ENCODE measurements at regions not wholly inside any gene's neighbourhood (a gene's known extent, or its start where the extent isn't known, plus 50 kb on each side); places are given as distances from the start of the nearest gene placed in this dataset.

DNA sequence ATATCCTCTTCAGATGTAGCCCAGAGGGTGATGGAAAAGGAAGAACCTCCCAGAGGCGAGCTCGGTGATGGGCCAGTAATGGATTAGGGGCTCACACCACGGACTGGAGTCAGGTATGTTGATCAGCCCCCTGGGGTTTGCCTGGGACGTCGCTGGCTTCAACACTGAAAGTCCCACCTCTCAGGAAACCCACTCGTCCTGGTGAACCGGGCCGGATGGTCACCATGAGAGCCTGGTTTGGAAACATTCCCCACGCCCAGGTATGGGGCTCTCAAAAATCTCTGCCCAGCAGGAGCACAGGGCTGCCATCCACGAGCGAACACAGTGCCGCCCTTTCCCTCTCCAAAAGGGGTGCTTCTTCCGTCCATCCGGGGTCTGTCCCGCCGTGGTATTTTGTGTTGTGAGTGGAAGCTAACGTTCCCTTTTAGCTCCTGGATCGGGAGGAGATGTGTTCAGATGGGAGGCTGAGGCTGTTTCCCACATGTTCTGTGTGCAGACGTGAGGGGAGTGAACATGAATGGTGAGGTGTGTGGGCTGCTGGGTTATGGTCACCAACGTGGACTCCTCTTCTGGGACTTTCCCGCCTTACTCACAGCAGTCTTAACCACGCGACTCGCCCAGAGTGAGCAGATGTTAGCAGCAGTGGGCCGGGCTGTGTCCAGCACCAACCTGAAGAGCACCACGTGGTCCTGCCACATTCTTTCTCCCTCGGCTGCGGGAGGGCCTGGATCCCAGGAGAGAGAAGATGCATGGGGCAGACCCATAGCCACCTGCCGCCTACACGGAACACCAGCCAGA lies 139.2 kb downstream of the KIF26A start:
- peak in 1 of 2 experiments; percentile 24 for DNase-seq

DNA sequence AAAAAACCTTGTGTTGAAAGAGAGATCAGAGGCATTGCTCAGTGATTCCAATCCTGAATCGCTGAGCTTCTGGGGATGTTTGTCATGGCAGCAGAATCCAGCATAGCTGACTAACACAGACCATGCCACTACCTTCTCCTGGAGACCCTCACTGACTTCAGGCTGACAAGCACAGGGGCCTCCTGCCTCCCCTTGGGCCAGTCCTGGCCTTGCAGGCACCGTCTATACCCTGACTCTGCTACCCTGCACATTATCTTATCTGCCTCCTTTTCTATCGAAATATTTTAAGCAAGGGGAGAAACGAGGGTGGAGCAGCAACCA lies 139.8 kb downstream of the KIF26A start:
- DNase-seq = no peak

DNA sequence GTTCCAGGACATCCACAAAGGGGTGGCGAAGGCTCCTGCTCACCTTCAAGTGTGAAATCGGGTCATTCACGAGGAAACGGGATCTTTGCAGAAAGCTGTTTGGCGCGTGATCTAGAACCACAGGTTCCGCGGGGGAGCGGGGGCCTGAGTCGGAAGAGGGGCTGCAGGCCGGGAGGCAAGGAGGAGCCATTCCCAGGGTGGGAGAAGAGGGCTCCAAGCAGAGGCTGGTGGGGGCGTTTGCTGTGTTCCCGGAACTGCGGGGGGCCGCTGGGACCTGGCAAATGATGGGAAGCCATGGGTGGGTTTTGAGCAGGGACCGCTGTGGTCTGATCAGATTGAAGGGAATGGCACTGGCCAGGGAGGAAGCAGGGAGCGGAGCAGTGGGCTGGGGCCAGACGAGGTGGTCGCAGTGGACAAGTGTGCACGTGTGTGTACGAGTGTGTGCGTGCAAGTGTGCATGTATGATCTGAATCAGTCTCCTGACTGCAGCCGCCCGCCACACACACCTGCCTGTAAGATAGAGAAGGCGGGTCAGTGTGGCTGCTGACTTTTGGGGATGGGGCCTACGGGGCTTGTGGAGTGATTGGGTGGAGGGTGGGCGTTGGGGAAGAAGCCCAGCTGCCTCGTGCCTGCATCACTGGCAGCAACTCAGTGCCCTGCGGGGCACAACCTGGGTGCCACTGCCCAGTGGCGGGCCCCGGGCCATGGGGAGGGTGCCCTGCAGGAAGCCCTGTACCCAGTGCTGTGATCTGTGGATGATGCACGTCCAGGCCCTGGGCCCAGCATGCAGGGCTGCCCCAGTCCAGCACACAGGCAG lies 141.9 kb downstream of the KIF26A start:
- DNase-seq = no peak

DNA sequence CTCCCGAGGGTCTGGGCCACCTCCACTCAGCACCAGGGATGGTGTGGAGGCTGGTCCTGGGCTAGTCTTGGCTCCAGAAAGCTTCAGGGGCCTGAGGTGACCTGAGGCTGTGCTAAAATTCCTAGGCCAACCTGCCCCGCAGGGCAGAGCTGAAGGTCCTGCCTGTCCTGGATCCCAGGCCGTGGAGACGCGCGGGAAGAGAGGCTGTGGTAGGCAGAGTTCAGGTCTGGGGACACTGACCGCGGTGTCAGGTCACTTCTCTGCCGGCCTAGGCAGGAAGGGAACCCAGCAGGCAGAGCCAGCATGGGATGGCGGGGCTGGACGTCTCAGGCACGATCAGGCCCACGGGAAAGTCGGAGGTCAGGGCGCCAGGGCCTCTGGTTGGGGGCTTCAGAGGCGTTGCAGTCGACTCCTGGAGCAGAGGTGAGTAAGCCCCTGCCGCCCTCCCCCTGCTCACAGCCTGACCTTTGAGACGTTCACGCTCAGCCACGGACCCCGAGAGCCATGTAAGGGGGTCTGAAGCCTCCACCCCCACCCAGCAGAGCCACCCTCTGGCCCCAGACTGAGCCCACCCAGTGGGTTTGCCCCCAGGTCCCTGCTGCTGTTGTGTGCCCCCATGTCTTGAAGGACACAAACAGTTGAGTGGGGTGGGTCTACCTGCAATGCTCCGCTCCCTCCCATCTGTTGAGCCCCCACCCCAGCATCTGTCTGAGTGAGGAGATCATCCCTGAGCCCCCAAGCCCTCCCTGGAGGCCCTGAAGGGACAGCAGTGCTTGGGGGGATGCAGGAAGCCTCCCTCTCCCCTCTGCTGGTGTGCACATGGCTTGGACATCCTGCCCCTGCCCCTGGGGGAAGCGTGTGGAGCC lies 142.7 kb downstream of the KIF26A start:
- peak; percentile 17 to 61 for DNase-seq

DNA sequence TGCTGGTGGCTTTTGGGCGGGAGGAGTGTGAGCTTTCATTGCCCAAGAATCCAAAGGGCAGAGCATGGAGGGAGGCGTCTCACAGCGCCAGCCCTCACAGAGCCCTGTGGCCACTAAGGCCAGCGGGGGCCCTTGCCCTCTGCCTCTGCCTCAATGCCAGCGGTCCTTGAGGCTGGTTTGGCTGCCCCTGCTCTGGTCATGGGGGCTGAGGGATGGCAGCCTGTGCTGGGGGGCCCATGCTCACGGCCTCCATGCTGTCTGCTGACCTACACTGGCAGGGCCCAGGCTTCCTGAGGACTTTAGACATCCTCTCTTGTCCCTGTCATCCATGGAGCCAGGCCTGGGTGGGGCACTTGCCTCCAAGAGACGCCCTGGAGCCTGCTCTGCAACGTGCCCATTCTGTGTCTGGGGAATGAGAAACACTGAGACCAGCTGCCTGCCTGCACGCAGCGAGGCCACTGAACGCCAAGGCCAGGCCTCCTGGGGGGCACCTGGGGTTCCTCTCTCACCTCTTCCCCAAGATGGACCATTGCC lies 143.4 kb downstream of the KIF26A start:
- DNase-seq = no peak

DNA sequence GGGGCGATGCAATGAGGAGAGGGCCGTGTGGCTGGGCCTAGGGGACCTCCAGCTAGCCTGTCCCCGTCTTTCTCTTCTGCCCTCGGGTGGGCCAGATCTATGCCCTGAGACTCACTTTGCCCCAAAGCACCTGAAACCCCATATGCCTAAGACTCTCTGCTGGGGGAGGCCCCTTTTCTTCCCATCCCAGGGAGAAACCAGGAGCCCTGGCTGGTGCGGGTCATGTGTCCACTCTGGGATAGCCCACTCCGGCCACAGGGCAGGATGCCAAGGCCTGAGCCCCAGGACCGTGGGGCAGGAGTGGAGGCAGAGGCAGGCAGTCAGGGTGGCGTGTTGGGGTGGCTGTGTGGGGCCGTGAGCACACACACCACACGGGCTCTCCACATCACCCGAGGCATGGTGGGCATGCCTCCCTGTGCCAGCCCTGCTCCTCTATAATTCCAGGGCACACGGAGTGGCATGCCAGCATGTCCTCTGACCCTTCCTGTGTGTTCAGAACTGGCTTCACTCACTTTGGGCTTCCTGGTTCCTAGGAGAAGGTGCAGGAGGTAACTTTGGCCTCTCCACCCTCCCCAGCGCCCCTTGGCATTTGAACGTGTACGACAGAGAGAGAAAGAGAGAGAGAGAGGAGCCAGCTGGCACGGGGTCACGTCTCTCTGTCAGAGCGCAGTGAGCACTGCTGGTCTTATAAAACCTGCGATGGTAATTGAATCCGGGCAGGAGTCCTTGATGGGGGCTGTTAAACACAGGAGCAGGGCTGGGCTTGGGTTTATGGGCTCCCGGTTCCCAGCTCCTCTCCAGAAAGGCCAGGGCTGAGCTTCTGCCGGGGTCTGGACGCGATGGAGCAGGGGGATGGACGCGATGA lies 144.2 kb downstream of the KIF26A start:
- peak; percentile 80 to 91 for DNase-seq

DNA sequence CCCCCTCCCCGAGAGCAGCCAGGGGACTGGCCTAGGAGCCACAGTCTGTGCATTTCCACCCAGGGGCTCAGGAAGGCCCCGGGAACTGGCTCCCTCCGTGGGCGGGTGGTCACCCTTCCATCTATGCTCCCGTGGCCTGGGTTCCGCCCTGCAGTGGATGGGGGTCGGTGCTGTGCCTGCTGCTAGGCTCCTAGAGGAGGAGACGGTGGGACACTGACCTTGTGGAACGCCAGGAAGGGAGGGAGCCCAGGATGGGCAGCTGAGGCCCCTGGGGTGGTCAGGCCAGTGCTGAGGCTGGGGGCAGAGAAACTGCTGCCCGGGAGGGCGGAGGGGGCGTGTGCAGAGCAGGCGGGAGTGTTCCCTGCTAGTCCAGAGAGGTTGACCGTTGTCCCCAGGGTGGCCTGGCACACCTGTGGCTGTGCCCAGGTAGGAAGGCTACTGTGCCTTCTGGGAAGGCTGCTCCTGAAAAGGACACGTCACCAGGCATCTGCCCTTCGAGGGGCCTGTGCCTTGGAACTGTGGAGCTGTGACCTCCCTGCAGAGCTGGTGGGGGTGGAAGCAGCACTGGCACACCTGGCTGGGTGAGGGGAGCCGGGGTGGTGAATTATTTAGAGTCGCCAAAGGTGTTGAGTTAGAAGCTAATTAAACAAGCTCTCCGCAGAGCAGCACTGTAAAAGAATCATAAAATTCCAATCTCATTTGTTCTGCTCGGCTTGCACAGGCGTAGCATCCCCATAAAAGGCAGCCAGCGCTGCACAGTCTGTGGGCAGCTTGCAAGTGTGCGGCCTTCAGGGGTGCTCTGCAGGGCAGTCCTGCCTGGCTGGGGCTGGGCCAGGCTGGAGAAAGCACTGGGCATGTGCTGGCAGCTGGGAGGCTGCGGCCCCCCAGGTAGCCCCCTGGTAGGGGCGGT lies 145.1 kb downstream of the KIF26A start:
- peak in 1 of 2 experiments; percentile 47 for DNase-seq

DNA sequence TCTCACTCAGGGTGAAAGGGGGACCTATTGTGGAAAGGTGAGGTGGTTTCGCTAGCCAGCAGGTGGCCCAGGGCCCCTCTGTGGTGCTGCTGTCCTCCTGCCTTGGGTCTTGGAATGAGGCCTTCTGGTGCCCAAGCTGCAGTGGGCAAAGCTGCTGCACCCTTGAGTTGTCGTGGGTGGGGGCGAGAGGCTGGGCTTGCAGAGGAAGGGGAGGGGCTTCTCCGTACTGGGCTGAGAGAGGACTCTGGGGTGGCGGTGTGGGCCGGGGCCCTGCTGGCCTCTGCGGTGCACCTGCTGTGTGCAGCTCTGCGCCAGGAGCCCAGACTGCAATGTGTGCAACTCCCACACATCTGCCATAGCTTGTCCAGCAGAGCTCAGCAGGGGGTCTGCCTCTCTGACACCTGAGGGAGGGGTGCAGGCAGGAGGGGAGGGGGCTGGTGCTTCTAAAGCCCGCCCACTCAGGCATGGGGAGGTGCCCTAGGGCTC lies 145.8 kb downstream of the KIF26A start:
- DNase-seq = peak; percentile 50 to 85

DNA sequence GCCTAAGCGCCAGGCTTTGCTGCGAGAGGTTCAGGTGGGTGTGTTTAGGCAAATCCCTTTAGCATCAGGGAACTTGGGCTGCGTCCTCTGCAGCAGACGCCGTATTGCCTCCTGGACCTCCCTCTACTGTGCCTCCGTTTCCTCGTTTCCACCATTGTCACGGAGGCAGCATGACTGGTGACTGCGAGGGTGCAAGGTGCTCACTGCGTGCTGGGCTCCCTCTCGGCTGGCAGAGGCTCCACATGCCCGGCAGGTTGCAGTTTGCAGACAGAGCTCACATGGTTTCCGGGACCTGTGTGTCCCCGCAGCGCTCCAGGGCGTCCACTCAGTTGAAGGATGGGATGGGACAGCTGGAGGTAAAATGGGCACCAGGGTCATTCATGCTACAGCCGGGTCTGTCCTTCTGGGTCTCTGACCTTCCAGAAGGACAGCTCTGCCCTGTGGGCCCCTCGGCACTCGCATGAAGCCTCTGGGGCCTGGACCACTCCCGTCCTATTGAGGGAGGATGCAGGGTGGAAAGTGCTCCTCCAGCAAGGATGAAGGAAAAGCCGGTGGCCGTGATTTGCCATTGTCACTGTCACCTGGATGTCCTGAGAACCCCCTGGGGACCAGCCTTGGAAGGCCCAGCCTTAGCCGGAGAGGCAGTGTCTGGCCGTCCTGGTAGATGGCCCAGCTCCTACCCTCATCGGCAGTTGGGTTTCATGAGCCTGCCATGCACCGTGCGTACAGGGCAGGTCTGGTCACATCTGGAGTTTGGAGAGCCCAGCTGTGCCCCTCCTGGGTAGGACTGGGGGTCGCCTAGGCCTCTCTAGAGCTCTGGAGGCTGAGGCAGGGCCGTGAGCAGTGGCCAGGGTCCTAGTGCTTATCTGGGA lies 146.5 kb downstream of the KIF26A start:
- DNase-seq = no peak

DNA sequence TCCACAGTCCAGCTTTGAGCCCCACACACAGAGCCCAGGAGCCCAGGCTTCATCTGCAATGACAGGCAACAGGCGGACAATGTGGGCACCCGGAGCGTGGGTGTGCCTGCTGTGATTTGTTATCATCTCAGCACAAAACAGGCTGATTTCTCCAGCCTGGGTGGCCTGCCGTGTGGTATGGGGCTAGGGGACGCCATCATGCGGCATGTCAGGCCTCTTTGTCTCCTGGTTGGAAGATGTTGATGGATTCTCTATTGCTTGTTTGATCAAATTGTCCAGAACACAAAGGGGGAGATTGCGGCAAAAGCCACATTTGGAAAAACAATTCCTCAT lies 147.1 kb downstream of the KIF26A start:
- no peak for DNase-seq

DNA sequence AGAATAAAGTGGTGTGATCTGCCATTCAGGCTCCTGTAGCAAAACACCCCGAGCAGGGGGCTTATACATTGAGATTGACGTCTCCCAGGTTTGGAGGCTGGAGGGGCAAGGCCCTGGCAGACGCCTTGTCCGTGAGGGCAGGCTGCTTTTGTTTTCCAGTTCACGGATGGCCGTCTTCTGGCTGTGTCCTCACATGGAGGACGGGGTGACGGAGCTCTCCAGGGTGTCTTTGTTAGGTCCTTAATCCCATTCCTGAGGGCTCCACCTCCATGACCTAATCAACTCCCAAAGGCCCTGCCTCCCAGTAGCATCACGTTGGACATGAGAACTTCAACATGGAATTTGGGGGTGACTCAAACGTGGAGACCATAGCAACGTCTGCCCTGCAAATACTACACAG lies 147.7 kb downstream of the KIF26A start:
- no peak for DNase-seq

DNA sequence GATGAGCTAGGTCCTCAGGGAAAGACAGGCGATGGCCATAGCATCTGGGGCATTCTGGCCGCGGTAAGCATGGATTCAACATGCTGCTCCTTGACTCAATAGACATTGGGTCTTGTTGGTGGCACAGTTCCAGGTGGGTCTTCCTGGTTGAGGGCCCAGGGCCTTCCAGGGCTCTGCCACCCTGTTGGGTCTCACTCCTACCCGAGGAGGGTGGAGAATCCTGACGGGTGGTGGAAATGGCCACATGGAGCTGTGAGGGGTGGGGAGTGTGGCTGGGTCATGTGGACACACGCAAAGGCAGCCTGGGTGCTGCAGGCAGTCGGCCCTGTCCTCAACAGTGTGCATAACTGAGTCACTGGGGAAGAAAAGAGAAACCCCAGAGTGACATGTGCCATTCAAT lies 148.1 kb downstream of the KIF26A start:
- no peak for DNase-seq

DNA sequence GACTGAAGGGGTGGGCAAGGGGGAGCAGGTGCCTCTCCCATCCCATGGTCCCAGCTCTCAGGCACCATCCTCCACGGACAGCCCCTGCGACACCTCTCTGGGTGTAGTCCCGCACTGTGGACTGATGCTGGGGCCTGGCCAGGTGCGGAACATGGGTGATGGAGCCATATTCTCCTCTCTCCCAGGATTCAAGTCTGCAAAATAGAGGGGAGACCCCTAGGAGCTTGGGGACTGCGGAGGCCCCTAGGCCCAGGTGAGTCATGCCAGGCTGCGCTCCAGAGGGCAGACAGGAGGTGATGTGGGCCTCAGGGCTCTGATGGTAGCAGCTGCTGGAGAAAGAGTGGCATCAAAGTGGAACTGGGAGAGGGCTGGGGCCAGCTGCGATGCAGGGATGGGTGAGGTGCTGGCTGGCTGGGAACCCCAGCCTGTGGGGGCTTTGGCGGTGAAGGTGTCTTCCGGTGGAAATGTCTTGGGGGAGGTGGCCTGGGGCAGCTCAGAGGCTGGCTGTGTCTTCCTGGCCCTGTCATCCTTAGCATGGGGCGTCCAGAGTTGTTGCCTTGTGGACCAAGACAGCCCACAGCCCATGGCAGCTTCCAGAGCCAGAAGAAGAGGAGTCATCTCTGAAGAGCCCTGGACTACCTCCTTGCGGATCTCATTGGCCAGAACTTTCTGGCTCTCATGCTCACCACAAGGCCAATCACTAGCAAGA lies 149.1 kb downstream of the KIF26A start:
- DNase-seq = no peak

DNA sequence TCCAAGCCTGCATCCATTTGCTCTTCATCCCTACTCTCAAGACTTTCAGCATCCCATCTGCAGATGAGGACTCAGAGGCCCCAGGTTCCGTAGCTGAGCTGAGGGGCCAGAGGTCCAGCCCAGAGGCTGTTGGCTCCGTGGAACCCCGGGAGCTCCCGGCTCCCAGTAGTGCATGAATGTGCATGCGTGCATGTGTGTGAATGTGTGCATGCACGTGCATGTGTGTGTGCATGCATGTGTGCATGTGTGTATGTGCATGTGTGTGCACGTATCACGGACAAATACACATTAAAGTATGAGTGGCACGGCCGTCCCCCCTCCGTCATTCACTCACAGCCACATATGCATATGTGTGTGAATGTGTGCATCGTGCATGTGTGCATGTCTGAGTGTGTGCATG lies 149.9 kb downstream of the KIF26A start:
- no peak for DNase-seq

DNA sequence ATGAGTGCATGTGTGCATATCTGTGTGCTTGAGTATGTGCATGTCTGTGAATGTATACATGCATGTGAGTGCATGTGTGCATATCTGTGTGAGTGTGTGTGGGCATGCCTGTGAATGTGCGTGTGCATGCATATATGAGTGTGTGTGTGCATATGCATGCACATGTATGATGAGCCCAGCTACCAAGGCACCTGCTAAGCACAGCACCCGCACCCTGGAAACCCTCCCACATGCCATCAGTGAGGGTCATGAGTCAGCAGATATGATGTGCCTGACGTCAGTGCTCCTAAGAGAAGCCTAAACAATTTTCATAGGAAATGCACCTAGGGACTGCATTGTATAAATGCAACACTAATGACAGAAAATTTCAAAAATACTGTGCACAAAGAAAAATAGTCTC lies 151.1 kb downstream of the KIF26A start:
- no peak for DNase-seq

DNA sequence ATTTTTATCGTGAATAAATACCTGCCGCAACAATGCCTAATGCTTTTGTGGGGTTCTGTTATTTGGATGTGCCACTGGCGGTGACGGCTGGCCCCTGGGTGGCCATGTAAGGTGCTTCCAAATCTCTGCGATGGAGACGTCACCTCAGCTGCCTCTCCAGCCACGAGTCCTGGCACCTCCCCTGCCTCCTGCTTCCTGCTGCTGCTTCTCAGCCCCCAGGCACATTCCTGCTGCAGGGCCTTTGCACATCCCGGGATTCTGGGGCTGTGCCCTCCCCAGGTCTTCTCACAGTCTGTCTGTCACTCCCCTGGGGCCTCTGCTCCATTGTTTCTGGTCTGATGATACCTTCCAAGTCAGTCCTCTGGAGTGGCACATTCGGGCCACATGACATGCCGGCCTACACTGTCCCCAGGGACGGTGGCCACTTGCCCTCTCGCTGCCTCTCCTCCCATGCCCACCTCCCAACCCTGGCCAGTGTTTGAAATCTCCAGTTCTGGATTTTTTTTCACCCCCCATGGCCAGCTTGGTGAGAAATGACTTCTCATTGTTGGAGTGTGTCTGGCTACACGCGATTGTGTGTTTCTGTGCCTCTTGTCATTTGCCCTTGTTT lies 151.8 kb downstream of the KIF26A start:
- DNase-seq = no peak

DNA sequence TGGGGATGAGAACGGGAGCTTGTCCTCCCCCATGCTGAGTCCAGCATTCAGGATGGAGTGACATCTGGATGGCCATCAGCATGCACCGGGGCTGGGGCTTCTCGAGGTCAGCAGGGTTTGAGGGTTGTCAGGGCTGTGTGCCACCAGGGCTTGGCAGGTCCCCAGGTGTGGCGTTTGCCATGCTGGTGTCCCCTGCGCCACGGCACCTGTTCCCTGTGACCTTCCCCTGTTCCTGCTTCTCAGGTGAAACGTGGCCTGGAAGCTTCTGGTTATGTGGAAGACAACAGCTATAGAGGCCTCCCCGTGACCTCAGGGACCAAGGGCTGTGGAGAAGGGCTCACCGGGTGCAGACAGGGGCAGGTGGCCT lies 152.4 kb downstream of the KIF26A start:
- no peak for DNase-seq

DNA sequence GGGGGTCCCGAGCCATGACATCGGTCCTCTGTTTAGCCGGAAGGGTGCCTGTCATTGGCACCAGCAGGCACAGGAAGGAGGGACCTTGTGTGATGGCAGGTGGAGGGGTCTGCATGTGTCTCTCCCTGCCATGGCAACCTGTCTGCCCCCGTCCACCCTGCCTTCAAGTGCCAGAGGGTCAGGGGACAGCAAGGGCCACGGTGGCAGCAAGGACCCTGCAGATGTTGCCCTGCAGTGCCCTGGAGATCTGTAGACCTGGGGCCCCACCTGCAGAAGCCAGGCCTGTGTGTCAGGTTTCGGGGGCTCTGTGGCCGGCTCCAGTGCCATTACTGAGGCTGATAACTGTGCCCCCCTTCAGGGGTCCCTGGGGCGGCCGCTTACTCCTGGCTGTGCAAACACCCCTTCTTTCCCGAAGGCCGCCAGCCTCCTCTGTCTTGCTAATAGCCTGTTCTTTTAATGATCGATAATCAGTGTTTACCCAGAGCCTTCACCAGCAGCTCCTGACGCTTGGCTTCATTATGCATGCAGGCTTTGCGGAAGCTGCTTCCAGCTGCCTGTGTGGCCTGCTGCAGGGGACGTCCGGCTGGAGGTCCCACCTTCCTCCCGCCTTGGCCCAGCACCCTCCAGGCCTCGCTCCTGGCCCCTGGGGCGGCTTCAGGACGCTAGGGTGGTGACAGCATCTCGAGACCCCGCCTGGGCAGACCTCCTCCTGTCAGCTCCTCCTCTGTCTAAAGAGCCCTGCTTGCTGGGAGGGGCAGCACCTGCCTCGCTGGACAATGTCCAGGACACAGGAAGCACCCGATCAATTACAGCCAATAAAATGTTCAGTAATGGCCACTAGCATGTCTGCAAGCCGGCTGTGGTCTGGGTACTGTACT lies 153.0 kb downstream of the KIF26A start:
- DNase-seq = no peak

Data from NCI-H524 (cell line).